K562 (cell line): ENCODE measurements at regions not wholly inside any gene's neighbourhood (a gene's known extent, or its start where the extent isn't known, plus 50 kb on each side); places are given as distances from the start of the nearest gene placed in this dataset.

ENCODE experiments used
- ATAC-seq: fragments of 200-7000 bp; cut with Tn5 transposase; 3 replicates; pipeline ENCODE4 v1.9.1; 2020; ENCODE audit warnings: moderate library complexity
- BruUV-seq: library from RNA; stranded (reverse); fragments of 400-500 nt; replicated peaks from 2 replicates; lab custom pipeline; 2021; lab: Mats Ljungman, UMichigan
- CTCF ChIA-PET: fragments of 300-600 bp; formaldehyde crosslinking; extraction: SDS; loops from one replicate; lab custom pipeline; 2021; ENCODE audit warnings: low intra/inter-chr PET ratio; lab: Yijun Ruan, JAX
- POLR2A ChIA-PET: fragments of 300-600, 350-650 bp; sonication (Branson Sonifier 250); formaldehyde crosslinking; extraction: SDS; loops from one replicate; lab custom pipeline; 2021; ENCODE audit warnings: antibody characterized with exemption, inconsistent platforms; lab: Yijun Ruan, JAX
- DNase-seq, 4 experiments: peaks; one replicate each; pipeline versions ENCODE4 v3.0.0 to v3.0.0-alpha.2; 2011 to 2018; ENCODE audit warnings: low spot score in 3 of 4, mixed read lengths in 3 of 4; ENCODE audit errors: extremely low read depth in 1 of 4
- FAIRE-seq: peaks from 2 replicates; lab custom pipeline; 2011; peaks lifted over from hg19 to GRCh38; lab: Jason Lieb, UNC
- H2AFZ ChIP-seq: 2 replicates; pipeline ENCODE4 v1.6.0; 2011; ENCODE audit warnings: low read depth, low read length, control low read depth, inconsistent platforms
- H3K27ac ChIP-seq: fragments of 200-600 bp; 3 replicates; pipeline ENCODE4 v1.8.0; 2011; ENCODE audit warnings: low read depth, mild to moderate bottlenecking, control low read depth, inconsistent platforms, low read length, moderate library complexity, mixed read lengths; ENCODE audit errors: extremely low read depth
- H3K27me3 ChIP-seq, 2 experiments: fragments of 300-600 bp in 1 of 2; 2 replicates in 1 of 2; 3 replicates in 1 of 2; pipeline versions ENCODE4 v1.6.0 to v1.8.0; 2011; ENCODE audit warnings: inconsistent platforms in 2 of 2, low read length in 2 of 2, mild to moderate bottlenecking in 1 of 2, mixed read lengths in 1 of 2, moderate library complexity in 1 of 2; ENCODE audit not compliant: control insufficient read depth in 2 of 2, insufficient read depth in 2 of 2
- H3K36me3 ChIP-seq: fragments of 300-600 bp; 3 replicates; pipeline ENCODE4 v1.8.0; 2011; ENCODE audit warnings: mild to moderate bottlenecking, low read length, inconsistent platforms; ENCODE audit not compliant: control insufficient read depth, insufficient read depth
- H3K4me1 ChIP-seq, 2 experiments: fragments of 200-600 bp in 1 of 2; replicated peaks in 1 of 2; 2 replicates in 1 of 2; 3 replicates in 1 of 2; pipeline versions ENCODE4 v1.5.1 to v1.8.0; 2011; ENCODE audit warnings: inconsistent platforms in 2 of 2, low read length in 2 of 2, mild to moderate bottlenecking in 1 of 2, mixed read lengths in 1 of 2, moderate library complexity in 1 of 2; ENCODE audit not compliant: control insufficient read depth in 2 of 2, insufficient read depth in 2 of 2
- H3K4me2 ChIP-seq: 2 replicates; pipeline ENCODE4 v1.6.1; 2011; ENCODE audit warnings: low read length, control low read depth, inconsistent platforms, mixed read lengths; ENCODE audit not compliant: insufficient read depth
- H3K4me3 ChIP-seq: fragments of 200-600 bp; sonication (generic), shearing (Covaris generic); 2 replicates; pipeline ENCODE4 v1.5.1; 2016; ENCODE audit warnings: control low read depth, inconsistent platforms
- H3K79me2 ChIP-seq: fragments of 200-600 bp; 3 replicates; pipeline ENCODE4 v1.8.0; 2011; ENCODE audit warnings: low read length, inconsistent platforms; ENCODE audit not compliant: control insufficient read depth, insufficient read depth
- H3K9ac ChIP-seq, 2 experiments: 2 replicates each; pipeline versions ENCODE4 v1.6.0 to v1.6.1; 2011; ENCODE audit warnings: low read depth in 2 of 2, low read length in 2 of 2, control low read depth in 1 of 2, inconsistent platforms in 1 of 2, mild to moderate bottlenecking in 1 of 2, mixed read lengths in 1 of 2; ENCODE audit not compliant: insufficient read depth in 1 of 2
- H3K9me1 ChIP-seq: one replicate; pipeline ENCODE4 v1.6.0; 2011; ENCODE audit warnings: inconsistent platforms, mild to moderate bottlenecking, low read length, moderate library complexity; ENCODE audit not compliant: control insufficient read depth, insufficient read depth
- H3K9me3 ChIP-seq: replicated peaks from 2 replicates; pipeline ENCODE4 v1.5.1; 2011; ENCODE audit warnings: low read depth, low read length, inconsistent platforms; ENCODE audit not compliant: control insufficient read depth, insufficient read depth
- H4K20me1 ChIP-seq: replicated peaks from 2 replicates; pipeline ENCODE4 v1.6.1; 2011; ENCODE audit warnings: low read length, inconsistent platforms, mixed read lengths; ENCODE audit not compliant: control insufficient read depth, insufficient read depth
- DPF2 ChIP-seq: fragments of 450-650 bp; IDR thresholded peaks from 2 replicates; pipeline ENCODE4 v1.6.1; 2016
- HCFC1 ChIP-seq: IDR thresholded peaks from 2 replicates; pipeline ENCODE4 v1.6.1; 2012; ENCODE audit warnings: low read depth, low read length, improper control_type of control experiment
- HES1 ChIP-seq: fragments of 450-650 bp; IDR thresholded peaks from 2 replicates; pipeline ENCODE4 v1.6.1; 2016; ENCODE audit warnings: low read depth, mild to moderate bottlenecking, moderate library complexity
- MXI1 ChIP-seq: IDR thresholded peaks from 2 replicates; pipeline ENCODE4 v1.6.1; 2011; ENCODE audit warnings: low read depth, mild to moderate bottlenecking, improper control_type of control experiment, low read length
- NR2C1 ChIP-seq, 2 experiments: fragments of 450-650 bp; IDR thresholded peaks; 2 replicates each; pipeline ENCODE4 v1.6.1; 2017; ENCODE audit warnings: mild to moderate bottlenecking in 2 of 2, antibody characterized with exemption in 1 of 2, inconsistent platforms in 1 of 2, missing compliant biosample characterization in 1 of 2, missing genetic modification characterization in 1 of 2
- RBM34 ChIP-seq: fragments of 200-400 bp; formaldehyde crosslinking; IDR thresholded peaks from 2 replicates; pipeline ENCODE4 v1.6.1; 2018; ENCODE audit warnings: low read length, borderline replicate concordance; ENCODE audit not compliant: insufficient read depth
- XRCC5 ChIP-seq: fragments of 200-400 bp; formaldehyde crosslinking; IDR thresholded peaks from 2 replicates; pipeline ENCODE4 v1.6.1; 2017; ENCODE audit warnings: low read depth, mild to moderate bottlenecking, low read length
- ZBTB8A ChIP-seq: fragments of 450-650 bp; IDR thresholded peaks from 2 replicates; pipeline ENCODE4 v1.6.1; 2018; ENCODE audit warnings: mild to moderate bottlenecking, moderate library complexity; ENCODE audit not compliant: partially characterized antibody
- WGBS: fragments of 100-300 bp; shearing (Covaris generic); methylation state at CpG from one replicate; pipeline ENCODE4 v1.1.6; 2016; ENCODE audit warnings: low coverage, mixed read lengths; ENCODE audit not compliant: insufficient coverage; ENCODE audit errors: missing lambda C conversion rate; 5-methylcytosine and 5-hydroxymethylcytosine counted together
- in situ Hi-C: fragments of 300-500 bp; cut with MboI; formaldehyde crosslinking; loops from 4 replicates; pipeline ENCODE4 v1.15.0; 2018; ENCODE audit warnings: inconsistent platforms, mixed read lengths
- intact Hi-C: fragments of 100-400 bp; cut with micrococcal nuclease; formaldehyde crosslinking; loops from 2 replicates; pipeline ENCODE4 v1.14.2; 2022

GRCh38 chr12:127760357-127760756 lies 506.6 kb upstream of the TMEM132C start:
- no peaks in the 10 kb centered on the region for H3K79me2 ChIP-seq
- ATAC-seq (no peak), FAIRE-seq (no peak)
- H3K27me3 ChIP-seq: no peaks in the 10 kb centered on the region
- no peaks in the 10 kb centered on the region for H4K20me1 ChIP-seq
- no TSS peak for BruUV-seq
- H3K4me1 ChIP-seq: no peaks in the 10 kb centered on the region
- H2AFZ ChIP-seq: no peak overlapping the region
- TF ChIP-seq RBM34 (no peak), HES1 (no peak), NR2C1 (IDR thresholded peaks at IDR 0.05) (no peak), NR2C1 (tag; IDR thresholded peaks at IDR 0.05) (no peak), MXI1 (no peak), XRCC5 (no peak), ZBTB8A (no peak), HCFC1 (no peak), DPF2 (no peak)
- TF ChIP-seq, all 486 proteins: peak for 0
- no peaks in the 10 kb centered on the region for H3K36me3 ChIP-seq
- H3K9me1 ChIP-seq: no peaks in the 10 kb centered on the region
- no peaks in the 10 kb centered on the region for H3K9me3 ChIP-seq
- intact Hi-C loops: no loop called here
- no peak for DNase-seq
- no peak overlapping the region for H3K4me2 ChIP-seq
- WGBS: 9% methylated on average over 14 of the region's 14 CpGs
- no peak overlapping the region for H3K27ac ChIP-seq
- no peak overlapping the region for H3K4me3 ChIP-seq
- H3K9ac ChIP-seq: no peak overlapping the region
- ChIA-PET POLR2A (no interaction called here), CTCF (no interaction called here)
- in situ Hi-C loops: no loop called here
